ENCODE measurements at regions not wholly inside any gene's neighbourhood (a gene's known extent, or its start where the extent isn't known, plus 50 kb on each side); places are given as distances from the start of the nearest gene placed in this dataset.

DNA sequence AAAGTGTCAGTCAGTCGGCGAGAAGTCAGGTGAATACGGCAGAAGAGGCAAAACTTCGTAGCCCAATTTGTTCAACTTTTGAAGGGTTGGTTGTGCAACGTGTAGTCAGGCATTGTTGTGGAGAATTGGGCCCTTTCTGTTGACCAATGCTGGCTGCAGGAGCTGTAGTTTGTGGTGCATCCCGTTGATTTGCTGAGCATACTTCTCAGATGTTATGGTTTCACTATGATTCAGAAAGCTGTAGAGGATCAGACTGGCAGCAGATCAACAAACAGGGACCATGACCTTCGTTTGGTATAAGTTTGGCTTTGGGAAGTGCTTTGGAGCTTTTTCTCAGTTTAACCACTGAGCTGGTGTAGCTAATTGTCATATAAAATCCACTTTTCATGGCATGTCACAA lies 190.2 kb upstream of the ADAMTS5 start:
- Mint-ChIP-seq H3K27me3 (ENCODE audit: low read depth) (no peaks in the 10 kb centered on the region), H3K9me3 (peaks cover 8% of the 10 kb centered on the region), H3K27ac (no peak overlapping the region), H3K4me3 (no peak overlapping the region), H3K36me3 (peaks cover 2% of the 10 kb centered on the region), H3K4me1 (peaks cover 12% of the 10 kb centered on the region)
- TF ChIP-seq, protein P1, sequence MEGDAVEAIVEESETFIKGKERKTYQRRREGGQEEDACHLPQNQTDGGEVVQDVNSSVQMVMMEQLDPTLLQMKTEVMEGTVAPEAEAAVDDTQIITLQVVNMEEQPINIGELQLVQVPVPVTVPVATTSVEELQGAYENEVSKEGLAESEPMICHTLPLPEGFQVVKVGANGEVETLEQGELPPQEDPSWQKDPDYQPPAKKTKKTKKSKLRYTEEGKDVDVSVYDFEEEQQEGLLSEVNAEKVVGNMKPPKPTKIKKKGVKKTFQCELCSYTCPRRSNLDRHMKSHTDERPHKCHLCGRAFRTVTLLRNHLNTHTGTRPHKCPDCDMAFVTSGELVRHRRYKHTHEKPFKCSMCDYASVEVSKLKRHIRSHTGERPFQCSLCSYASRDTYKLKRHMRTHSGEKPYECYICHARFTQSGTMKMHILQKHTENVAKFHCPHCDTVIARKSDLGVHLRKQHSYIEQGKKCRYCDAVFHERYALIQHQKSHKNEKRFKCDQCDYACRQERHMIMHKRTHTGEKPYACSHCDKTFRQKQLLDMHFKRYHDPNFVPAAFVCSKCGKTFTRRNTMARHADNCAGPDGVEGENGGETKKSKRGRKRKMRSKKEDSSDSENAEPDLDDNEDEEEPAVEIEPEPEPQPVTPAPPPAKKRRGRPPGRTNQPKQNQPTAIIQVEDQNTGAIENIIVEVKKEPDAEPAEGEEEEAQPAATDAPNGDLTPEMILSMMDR (IDR thresholded peaks at IDR 0.05; ENCODE audit: unreplicated experiment), result no peak
- DNase-seq (ENCODE audit: low spot score in 2 of 2, unreplicated experiment in 2 of 2), result no peak

DNA sequence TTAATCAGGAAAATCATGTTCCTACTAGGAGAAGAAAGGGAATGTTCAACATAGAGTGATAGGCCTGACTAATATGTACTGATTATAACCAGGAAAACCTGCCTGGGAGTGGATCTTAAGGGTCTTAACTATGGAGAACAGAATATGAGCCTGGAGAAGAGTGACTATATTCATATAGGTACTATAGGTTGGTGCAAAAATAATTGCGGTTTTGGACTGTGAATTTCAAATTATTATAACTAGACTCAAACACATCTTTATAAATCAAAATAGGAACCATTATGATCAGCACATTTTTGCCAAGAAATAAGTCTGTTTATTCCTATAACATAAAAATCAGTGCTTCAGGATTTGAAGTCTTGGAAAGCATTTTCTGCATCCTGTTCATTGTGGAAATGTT lies 189.8 kb upstream of the ADAMTS5 start:
- peaks cover 8% of the 10 kb centered on the region for H3K9me3 Mint-ChIP-seq
- no peak overlapping the region for H3K4me3 Mint-ChIP-seq
- H3K27me3 Mint-ChIP-seq (ENCODE audit: low read depth), result no peaks in the 10 kb centered on the region

DNA sequence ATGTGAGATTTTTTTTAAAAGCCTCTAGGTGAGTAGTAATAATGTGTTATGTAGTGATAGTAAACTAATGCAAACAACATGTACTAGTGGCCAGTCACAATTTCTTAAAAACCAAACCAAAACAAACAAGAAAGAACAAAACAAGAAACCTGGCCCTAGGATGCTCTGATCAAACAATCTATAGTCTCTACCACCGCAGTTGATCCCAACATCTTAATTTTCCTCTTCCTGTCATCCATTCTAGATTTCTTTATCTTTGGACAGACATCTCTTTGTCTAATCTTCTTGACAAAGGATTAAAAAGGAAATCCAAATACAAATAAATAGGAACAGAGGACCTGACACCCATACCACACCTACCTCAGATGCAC lies 188.2 kb upstream of the ADAMTS5 start:
- Mint-ChIP-seq H3K27ac (no peak overlapping the region), H3K27me3 (ENCODE audit: low read depth) (no peaks in the 10 kb centered on the region), H3K9me3 (peaks cover 8% of the 10 kb centered on the region), H3K4me3 (no peak overlapping the region), H3K36me3 (peaks cover 2% of the 10 kb centered on the region), H3K4me1 (peaks cover 14% of the 10 kb centered on the region)
- DNase-seq (ENCODE audit: low spot score in 2 of 2, unreplicated experiment in 2 of 2), result no peak
- TF ChIP-seq, protein P1 (IDR thresholded peaks at IDR 0.05; ENCODE audit: unreplicated experiment), result no peak

More for the DNA sequence above, 189.8 kb upstream of the ADAMTS5 start:
- no peak for DNase-seq (ENCODE audit: low spot score in 2 of 2, unreplicated experiment in 2 of 2)
- H3K36me3 Mint-ChIP-seq, result peaks cover 2% of the 10 kb centered on the region
- TF ChIP-seq, protein P1 (IDR thresholded peaks at IDR 0.05; ENCODE audit: unreplicated experiment), result no peak
- no peak overlapping the region for H3K27ac Mint-ChIP-seq
- H3K4me1 Mint-ChIP-seq, result peaks cover 12% of the 10 kb centered on the region

DNA sequence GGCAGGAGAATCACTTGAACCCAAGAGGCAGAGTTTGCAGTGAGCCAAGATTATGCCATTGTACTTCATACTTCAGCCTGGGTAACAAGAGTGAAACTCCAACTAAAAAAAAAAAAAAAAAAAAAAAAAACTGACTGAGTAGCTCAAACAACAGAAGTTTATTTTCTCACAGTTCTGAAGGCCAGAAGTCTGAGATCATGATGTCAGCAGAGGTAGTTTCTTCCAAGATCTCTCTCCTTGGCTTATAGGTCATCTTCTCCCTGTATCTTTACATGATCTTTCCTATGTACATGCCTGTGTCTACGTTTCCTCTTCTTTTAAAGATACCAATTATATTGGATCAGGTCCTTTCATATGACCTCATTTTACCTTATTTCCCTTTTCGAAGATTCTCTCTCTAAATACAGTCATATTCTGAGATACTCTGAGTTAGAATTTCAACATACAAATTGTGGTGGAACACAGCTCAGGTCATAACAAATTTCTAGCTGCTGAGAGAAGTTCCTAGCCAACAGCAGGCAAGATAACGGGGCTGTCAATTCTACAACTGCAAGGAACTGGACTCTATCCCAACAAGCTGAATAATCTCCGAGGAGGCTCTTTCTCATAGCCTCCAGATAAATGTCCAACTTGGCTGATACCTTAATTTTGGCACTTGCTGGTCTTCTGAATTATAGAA lies 187.7 kb upstream of the ADAMTS5 start:
- TF ChIP-seq, protein P1 (IDR thresholded peaks at IDR 0.05; ENCODE audit: unreplicated experiment), result no peak
- no peak for DNase-seq (ENCODE audit: low spot score in 2 of 2, unreplicated experiment in 2 of 2)
- H3K36me3 Mint-ChIP-seq, result peaks cover 2% of the 10 kb centered on the region
- peaks cover 12% of the 10 kb centered on the region for H3K4me1 Mint-ChIP-seq
- H3K27me3 Mint-ChIP-seq (ENCODE audit: low read depth), result no peaks in the 10 kb centered on the region
- H3K27ac Mint-ChIP-seq, result no peak overlapping the region
- H3K4me3 Mint-ChIP-seq, result no peak overlapping the region
- peaks cover 8% of the 10 kb centered on the region for H3K9me3 Mint-ChIP-seq

DNA sequence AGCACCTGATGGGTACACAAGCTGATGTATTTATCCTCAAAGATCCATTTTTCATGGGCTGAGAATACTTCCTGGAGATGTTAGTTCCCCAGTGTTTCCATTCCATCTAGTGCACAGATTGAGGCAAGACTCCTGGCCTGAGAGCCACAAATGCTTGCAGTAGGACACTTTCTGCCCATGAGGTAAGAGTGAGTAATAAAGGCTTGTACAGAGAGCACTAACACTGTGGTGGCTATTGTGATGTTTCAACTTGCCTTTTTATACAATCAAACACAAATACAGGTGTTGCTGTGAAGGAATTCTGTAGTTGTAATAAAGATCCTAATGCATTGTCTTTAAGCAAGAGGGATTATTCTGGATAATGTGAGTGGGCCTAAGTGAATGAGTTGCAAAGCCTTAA lies 186.1 kb upstream of the ADAMTS5 start:
- TF ChIP-seq, protein P1 (IDR thresholded peaks at IDR 0.05; ENCODE audit: unreplicated experiment), result no peak
- Mint-ChIP-seq H3K4me3 (no peak overlapping the region), H3K27me3 (ENCODE audit: low read depth) (no peaks in the 10 kb centered on the region), H3K36me3 (peaks cover 2% of the 10 kb centered on the region), H3K27ac (no peak overlapping the region), H3K9me3 (peaks cover 14% of the 10 kb centered on the region), H3K4me1 (peaks cover 5% of the 10 kb centered on the region)
- DNase-seq (ENCODE audit: low spot score in 2 of 2, unreplicated experiment in 2 of 2), result no peak

Measured in mesothelial cell of epicardium (in vitro differentiated cells).